ENCODE measurements at regions not wholly inside any gene's neighbourhood (a gene's known extent, or its start where the extent isn't known, plus 50 kb on each side); places are given as distances from the start of the nearest gene placed in this dataset.

DNA sequence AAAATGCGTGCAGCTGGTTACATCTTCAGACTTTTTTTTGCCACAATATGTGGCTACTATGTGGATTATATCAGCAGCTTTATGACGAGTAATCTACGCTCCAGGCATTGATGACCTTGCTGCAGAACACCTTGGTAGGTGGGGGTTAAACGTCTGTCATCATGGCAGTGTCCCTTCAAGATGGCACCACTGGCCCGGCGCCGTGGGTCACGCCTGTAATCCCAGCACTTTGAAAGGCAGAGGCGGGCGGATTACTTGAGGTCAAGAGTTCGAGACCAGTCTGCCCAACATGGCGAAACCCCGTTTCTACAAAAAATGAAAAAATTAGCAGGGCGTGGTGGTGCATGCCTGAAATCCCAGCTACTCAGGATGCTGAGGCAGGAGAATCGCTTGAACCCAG is 177.5 kb downstream of the AEBP2 start:
- ATAC-seq (ENCODE audit: low read depth): no peak
- Histone ChIP-seq H3K27me3 (replicated peaks in 1 of 4; ENCODE audit: control extremely low read depth in 1 of 4, control insufficient read depth in 3 of 4, insufficient read depth in 4 of 4, low read length in 3 of 4) (no peaks in the 10 kb centered on the region), H3K79me2 (ENCODE audit: control insufficient read depth, insufficient read depth, low read length) (no peaks in the 10 kb centered on the region), H2AFZ (ENCODE audit: insufficient read depth, low read depth, low read length, poor library complexity, severe bottlenecking) (no peak overlapping the region), H3K4me2 (replicated peaks; ENCODE audit: low read depth, low read length, poor library complexity, severe bottlenecking) (no peak overlapping the region), H3K9ac (ENCODE audit: low read length) (no peak overlapping the region), H3K9me3 (ENCODE audit: control extremely low read depth in 1 of 3, control insufficient read depth in 2 of 3, insufficient read depth in 1 of 3, low read length in 2 of 3) (peaks cover 0 to 7% (median 0%) of the 10 kb centered on the region in 3 donors), H3K27ac (ENCODE audit: low read length in 2 of 2) (no peak overlapping the region), H3K4me3 (ENCODE audit: control extremely low read depth in 1 of 5, extremely low read depth in 1 of 5, insufficient read depth in 1 of 5, low read depth in 2 of 5, low read length in 4 of 5) (no peak overlapping the region), H4K20me1 (ENCODE audit: control insufficient read depth, insufficient read depth, low read length, poor library complexity, severe bottlenecking) (no peaks in the 10 kb centered on the region), H3K36me3 (replicated peaks in 1 of 2; ENCODE audit: control extremely low read depth in 1 of 2, control insufficient read depth in 1 of 2, extremely low read depth in 1 of 2, insufficient read depth in 2 of 2, low read length in 1 of 2) (no peaks in the 10 kb centered on the region), H3K4me1 (ENCODE audit: control insufficient read depth in 2 of 2, insufficient read depth in 2 of 2, low read length in 2 of 2) (no peaks in the 10 kb centered on the region)
- H3K9me3 Mint-ChIP-seq (ENCODE audit: insufficient read depth): no peaks in the 10 kb centered on the region
- H3K4me1 Mint-ChIP-seq: peaks cover 2% of the 10 kb centered on the region
- intact Hi-C loops (cut with micrococcal nuclease): no loop called here
- DNase-seq: no peak
- WGBS (ENCODE audit: insufficient coverage): 97% methylated on average over 14 of the region's 15 CpGs
- H3K27ac Mint-ChIP-seq: no peak overlapping the region
- POLR2A ChIA-PET: no interaction called here
- CTCF ChIA-PET: no interaction called here
- no peaks in the 10 kb centered on the region for H3K27me3 Mint-ChIP-seq
- TF ChIP-seq, protein P1, sequence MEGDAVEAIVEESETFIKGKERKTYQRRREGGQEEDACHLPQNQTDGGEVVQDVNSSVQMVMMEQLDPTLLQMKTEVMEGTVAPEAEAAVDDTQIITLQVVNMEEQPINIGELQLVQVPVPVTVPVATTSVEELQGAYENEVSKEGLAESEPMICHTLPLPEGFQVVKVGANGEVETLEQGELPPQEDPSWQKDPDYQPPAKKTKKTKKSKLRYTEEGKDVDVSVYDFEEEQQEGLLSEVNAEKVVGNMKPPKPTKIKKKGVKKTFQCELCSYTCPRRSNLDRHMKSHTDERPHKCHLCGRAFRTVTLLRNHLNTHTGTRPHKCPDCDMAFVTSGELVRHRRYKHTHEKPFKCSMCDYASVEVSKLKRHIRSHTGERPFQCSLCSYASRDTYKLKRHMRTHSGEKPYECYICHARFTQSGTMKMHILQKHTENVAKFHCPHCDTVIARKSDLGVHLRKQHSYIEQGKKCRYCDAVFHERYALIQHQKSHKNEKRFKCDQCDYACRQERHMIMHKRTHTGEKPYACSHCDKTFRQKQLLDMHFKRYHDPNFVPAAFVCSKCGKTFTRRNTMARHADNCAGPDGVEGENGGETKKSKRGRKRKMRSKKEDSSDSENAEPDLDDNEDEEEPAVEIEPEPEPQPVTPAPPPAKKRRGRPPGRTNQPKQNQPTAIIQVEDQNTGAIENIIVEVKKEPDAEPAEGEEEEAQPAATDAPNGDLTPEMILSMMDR (IDR thresholded peaks at IDR 0.05): no peak
- no peak for TF ChIP-seq EZH2 (IDR thresholded peaks at IDR 0.05; ENCODE audit: borderline replicate concordance, insufficient read depth, low read depth, low read length, poor library complexity, severe bottlenecking)
- H3K4me3 Mint-ChIP-seq: no peak overlapping the region

DNA sequence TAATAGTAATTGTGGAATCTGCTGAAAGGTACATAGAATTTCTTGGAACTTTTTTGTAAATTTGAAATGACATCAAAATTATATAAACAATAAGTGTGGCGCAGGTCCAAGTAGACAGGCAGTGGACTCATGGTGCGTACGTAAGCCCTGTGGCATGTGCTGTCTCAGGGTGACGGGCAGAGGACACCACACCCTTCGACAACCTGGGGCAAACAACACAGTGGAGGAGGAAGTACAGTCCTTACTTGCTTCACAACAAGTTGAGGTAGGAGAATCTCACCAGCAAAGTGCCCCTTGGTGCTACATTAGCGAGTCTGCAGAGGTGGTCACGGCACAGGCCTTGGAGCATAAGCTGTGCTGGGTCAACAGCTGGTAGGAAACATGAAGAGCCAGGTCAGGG is 180.9 kb downstream of the AEBP2 start:
- ChIA-PET CTCF (no interaction called here), POLR2A (no interaction called here)
- no peaks in the 10 kb centered on the region for H3K36me3 ChIP-seq (replicated peaks in 1 of 2; ENCODE audit: control extremely low read depth in 1 of 2, control insufficient read depth in 1 of 2, extremely low read depth in 1 of 2, insufficient read depth in 2 of 2, low read length in 1 of 2)
- no peak overlapping the region for H3K4me3 ChIP-seq (ENCODE audit: control extremely low read depth in 1 of 5, extremely low read depth in 1 of 5, insufficient read depth in 1 of 5, low read depth in 2 of 5, low read length in 4 of 5)
- DNase-seq: no peak
- Mint-ChIP-seq H3K27me3 (no peaks in the 10 kb centered on the region), H3K9me3 (ENCODE audit: insufficient read depth) (no peaks in the 10 kb centered on the region), H3K4me3 (no peak overlapping the region), H3K27ac (no peak overlapping the region), H3K4me1 (peaks cover 2% of the 10 kb centered on the region)
- H3K27me3 ChIP-seq (replicated peaks in 1 of 4; ENCODE audit: control extremely low read depth in 1 of 4, control insufficient read depth in 3 of 4, insufficient read depth in 4 of 4, low read length in 3 of 4): no peaks in the 10 kb centered on the region
- no peaks in the 10 kb centered on the region for H3K9me3 ChIP-seq (ENCODE audit: control extremely low read depth in 1 of 3, control insufficient read depth in 2 of 3, insufficient read depth in 1 of 3, low read length in 2 of 3)
- no peak overlapping the region for H3K27ac ChIP-seq (ENCODE audit: low read length in 2 of 2)
- no peak overlapping the region for H2AFZ ChIP-seq (ENCODE audit: insufficient read depth, low read depth, low read length, poor library complexity, severe bottlenecking)
- ATAC-seq (ENCODE audit: low read depth): no peak
- no peaks in the 10 kb centered on the region for H4K20me1 ChIP-seq (ENCODE audit: control insufficient read depth, insufficient read depth, low read length, poor library complexity, severe bottlenecking)
- intact Hi-C loops (cut with micrococcal nuclease): no loop called here
- TF ChIP-seq EZH2 (IDR thresholded peaks at IDR 0.05; ENCODE audit: borderline replicate concordance, insufficient read depth, low read depth, low read length, poor library complexity, severe bottlenecking): no peak
- TF ChIP-seq, protein P1 (IDR thresholded peaks at IDR 0.05): no peak
- WGBS (ENCODE audit: insufficient coverage): 94% methylated on average over 5 of the region's 7 CpGs
- no peak overlapping the region for H3K4me2 ChIP-seq (replicated peaks; ENCODE audit: low read depth, low read length, poor library complexity, severe bottlenecking)
- no peak overlapping the region for H3K9ac ChIP-seq (ENCODE audit: low read length)
- H3K4me1 ChIP-seq (ENCODE audit: control insufficient read depth in 2 of 2, insufficient read depth in 2 of 2, low read length in 2 of 2): no peaks in the 10 kb centered on the region
- H3K79me2 ChIP-seq (ENCODE audit: control insufficient read depth, insufficient read depth, low read length): no peaks in the 10 kb centered on the region

All from B cell (primary cell).